ENCODE measurements at regions not wholly inside any gene's neighbourhood (a gene's known extent, or its start where the extent isn't known, plus 50 kb on each side); places are given as distances from the start of the nearest gene placed in this dataset.

DNA sequence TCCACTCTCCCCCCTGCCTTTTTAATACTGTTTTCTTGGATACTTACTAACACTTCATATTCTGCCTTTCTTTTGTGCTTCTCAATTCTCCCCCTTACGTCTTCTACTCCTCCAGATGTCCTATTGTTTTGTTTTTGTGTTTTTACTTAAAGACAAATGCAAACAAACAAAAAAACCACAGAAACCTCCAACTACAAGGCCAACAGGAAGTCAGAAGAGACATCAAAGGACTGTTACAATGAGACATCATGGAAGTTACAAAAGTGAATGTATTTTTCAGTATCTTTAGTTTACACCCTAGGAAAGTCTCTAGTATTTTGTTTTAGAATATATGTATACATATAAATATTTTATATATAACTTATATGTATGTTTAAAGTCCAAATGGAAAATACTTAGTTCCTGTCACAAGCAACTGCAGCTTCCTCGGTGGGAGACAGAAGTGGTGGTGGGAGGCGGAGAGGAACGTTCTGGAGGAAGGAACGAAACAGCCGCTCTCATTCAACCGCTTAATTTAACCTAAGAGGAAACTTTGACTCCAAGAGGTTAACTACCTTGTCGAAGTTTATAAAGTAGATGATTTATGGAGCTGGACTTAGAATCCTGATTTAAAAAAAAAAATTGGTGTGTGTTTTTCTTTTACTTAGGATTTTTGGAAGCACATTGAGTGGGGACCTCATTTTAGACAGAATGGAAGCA is 168.9 kb upstream of the PDE10A start:
- TF ChIP-seq, protein P1, sequence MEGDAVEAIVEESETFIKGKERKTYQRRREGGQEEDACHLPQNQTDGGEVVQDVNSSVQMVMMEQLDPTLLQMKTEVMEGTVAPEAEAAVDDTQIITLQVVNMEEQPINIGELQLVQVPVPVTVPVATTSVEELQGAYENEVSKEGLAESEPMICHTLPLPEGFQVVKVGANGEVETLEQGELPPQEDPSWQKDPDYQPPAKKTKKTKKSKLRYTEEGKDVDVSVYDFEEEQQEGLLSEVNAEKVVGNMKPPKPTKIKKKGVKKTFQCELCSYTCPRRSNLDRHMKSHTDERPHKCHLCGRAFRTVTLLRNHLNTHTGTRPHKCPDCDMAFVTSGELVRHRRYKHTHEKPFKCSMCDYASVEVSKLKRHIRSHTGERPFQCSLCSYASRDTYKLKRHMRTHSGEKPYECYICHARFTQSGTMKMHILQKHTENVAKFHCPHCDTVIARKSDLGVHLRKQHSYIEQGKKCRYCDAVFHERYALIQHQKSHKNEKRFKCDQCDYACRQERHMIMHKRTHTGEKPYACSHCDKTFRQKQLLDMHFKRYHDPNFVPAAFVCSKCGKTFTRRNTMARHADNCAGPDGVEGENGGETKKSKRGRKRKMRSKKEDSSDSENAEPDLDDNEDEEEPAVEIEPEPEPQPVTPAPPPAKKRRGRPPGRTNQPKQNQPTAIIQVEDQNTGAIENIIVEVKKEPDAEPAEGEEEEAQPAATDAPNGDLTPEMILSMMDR (IDR thresholded peaks at IDR 0.05), result no peak
- no peak for TF ChIP-seq EZH2 (IDR thresholded peaks at IDR 0.05; ENCODE audit: borderline replicate concordance, insufficient read depth, low read depth, low read length, poor library complexity, severe bottlenecking)

All from B cell (primary cell).